Tibial artery (tissue), 4 donors: ENCODE measurements at regions not wholly inside any gene's neighbourhood (a gene's known extent, or its start where the extent isn't known, plus 50 kb on each side); places are given as distances from the start of the nearest gene placed in this dataset.

Experiments used
- DNase-seq, 2 donors: peaks; one replicate each; pipeline ENCODE4 v3.0.0-alpha.2; 2019
- H3K27ac ChIP-seq, 2 donors: fragments of 200-600 bp; sonication (generic) in 1 of 2; 1 replicate in 1 of 2; 2 replicates in 1 of 2; pipeline ENCODE4 v1.5.1; 2018 to 2019; ENCODE audit warnings: mild to moderate bottlenecking in 1 of 2
- H3K27me3 ChIP-seq, 2 donors: fragments of 200-600 bp; sonication (generic) in 1 of 2; one replicate each; pipeline versions ENCODE4 v1.5.1 to v1.6.0; 2016 to 2019
- H3K36me3 ChIP-seq, 3 donors: fragments of 200-600 bp; sonication (generic) in 2 of 3; one replicate each; pipeline ENCODE4 v1.5.1; 2016 to 2019; ENCODE audit warnings: mild to moderate bottlenecking in 2 of 3
- H3K4me1 ChIP-seq, 4 donors: fragments of 200-600 bp; sonication (generic) in 2 of 4; 1 replicate in 3 of 4; 2 replicates in 1 of 4; pipeline ENCODE4 v1.5.1; 2016 to 2019
- H3K4me3 ChIP-seq, 2 donors: fragments of 200-600 bp; sonication (generic) in 1 of 2; 1 replicate in 1 of 2; 2 replicates in 1 of 2; pipeline ENCODE4 v1.5.1; 2018 to 2019; ENCODE audit warnings: mild to moderate bottlenecking in 2 of 2
- H3K9me3 ChIP-seq, 3 donors: fragments of 200-600 bp; sonication (generic) in 1 of 3; one replicate each; pipeline ENCODE4 v1.5.1; 2016 to 2019
- intact Hi-C: fragments of 100-400 bp; cut with DNase I; formaldehyde crosslinking; loops from one replicate; pipeline ENCODE4 v1.15.0; 2023; ENCODE audit warnings: low total_unique reads
- TF ChIP-seq, protein P1 (sequence below), 2 experiments: fragments of 200-600 bp in 1 of 2; fragments of 450-650 bp in 1 of 2; IDR thresholded peaks; one replicate each; pipeline ENCODE4 v1.5.1; 2017 to 2019; ENCODE audit warnings: antibody characterized with exemption in 2 of 2, mild to moderate bottlenecking in 1 of 2, moderate library complexity in 1 of 2

DNA sequence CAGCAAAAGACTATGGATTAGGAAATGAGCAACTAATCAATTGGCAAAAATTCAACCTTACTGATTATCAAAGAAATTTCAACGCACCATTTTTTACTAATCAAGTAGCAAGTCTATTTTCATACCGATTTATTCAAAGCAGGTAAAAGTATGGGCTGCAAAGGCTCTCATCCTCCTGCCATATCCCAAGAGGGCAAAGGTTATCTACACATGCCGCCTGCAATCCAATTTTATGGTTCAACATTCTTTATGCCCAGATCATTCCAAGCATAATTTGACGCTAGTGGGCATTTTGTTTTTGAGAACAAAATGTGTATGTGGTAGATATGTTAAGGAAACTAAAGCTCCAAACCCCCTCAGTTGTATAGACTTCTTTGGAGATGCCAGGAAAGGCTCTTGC is 270.6 kb downstream of the MAF start:
- Histone ChIP-seq H3K9me3 (no peaks in the 10 kb centered on the region), H3K4me1 (no peaks in the 10 kb centered on the region), H3K4me3 (no peak overlapping the region), H3K36me3 (no peaks in the 10 kb centered on the region), H3K27ac (no peak overlapping the region), H3K27me3 (peaks cover 0 to 10% of the 10 kb centered on the region in 2 donors)
- TF ChIP-seq, protein P1, sequence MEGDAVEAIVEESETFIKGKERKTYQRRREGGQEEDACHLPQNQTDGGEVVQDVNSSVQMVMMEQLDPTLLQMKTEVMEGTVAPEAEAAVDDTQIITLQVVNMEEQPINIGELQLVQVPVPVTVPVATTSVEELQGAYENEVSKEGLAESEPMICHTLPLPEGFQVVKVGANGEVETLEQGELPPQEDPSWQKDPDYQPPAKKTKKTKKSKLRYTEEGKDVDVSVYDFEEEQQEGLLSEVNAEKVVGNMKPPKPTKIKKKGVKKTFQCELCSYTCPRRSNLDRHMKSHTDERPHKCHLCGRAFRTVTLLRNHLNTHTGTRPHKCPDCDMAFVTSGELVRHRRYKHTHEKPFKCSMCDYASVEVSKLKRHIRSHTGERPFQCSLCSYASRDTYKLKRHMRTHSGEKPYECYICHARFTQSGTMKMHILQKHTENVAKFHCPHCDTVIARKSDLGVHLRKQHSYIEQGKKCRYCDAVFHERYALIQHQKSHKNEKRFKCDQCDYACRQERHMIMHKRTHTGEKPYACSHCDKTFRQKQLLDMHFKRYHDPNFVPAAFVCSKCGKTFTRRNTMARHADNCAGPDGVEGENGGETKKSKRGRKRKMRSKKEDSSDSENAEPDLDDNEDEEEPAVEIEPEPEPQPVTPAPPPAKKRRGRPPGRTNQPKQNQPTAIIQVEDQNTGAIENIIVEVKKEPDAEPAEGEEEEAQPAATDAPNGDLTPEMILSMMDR (IDR thresholded peaks at IDR 0.05), result no peak
- DNase-seq, result no peak
- intact Hi-C loops, result no loop called here

DNA sequence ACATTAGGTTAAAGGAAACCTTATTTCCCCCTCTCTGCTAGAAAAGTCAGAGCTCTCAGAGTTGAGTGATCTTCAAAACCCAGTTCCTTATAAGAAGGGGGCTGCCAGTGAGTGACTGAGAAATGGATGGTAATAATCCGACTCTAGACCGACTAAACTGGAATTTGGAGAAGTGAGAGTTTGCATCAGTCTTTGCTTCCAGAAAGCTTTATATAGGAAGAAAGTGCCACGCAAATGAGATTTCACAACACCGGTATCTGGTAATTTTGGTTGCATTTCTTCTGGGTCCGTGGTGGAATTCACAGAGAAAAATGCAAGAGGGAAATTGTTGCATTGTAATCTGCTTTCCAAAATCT is 271.4 kb downstream of the MAF start:
- Histone ChIP-seq H3K4me3 (no peak overlapping the region), H3K9me3 (no peaks in the 10 kb centered on the region), H3K36me3 (no peaks in the 10 kb centered on the region), H3K4me1 (no peaks in the 10 kb centered on the region), H3K27ac (no peak overlapping the region), H3K27me3 (peaks cover 0 to 15% of the 10 kb centered on the region in 2 donors)
- intact Hi-C loops, result no loop called here
- TF ChIP-seq, protein P1 (IDR thresholded peaks at IDR 0.05), result no peak
- DNase-seq, result no peak

DNA sequence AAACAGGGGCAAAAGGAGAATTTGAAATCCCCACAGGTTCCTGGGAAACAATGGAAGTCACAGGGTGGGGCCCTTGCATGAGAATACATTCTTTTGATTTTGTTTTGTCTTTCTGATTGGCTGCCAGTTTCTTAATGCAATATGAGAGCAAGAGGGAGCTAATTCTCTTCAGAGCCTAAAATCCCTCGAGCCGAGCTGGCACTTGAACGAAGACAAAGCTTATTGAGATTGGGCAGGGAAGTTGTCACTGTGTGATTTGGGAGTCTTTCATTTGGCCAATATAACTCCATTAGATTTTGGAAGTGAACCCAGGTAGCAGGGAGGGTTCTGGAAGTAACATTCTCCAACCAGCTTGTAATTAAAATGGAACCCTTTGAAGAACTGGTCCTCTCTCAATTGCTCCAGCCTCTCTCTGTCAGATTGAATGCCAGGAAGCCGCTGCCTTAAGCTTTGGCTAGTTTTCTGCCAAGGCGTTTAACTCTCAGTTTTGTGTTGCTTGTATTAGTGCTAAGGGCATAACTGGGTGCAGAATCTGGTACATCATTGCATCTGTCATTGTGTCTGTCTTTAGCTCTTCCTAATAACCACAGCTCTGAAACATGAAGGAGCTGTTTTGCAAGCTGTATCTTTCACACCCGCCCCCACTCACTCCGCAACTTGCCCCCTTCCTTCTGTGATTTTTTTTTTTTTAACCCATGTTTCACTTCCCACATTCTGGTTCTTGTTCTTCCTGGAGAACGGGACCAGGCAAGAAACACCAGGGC is 272.0 kb downstream of the MAF start:
- Histone ChIP-seq H3K4me3 (no peak overlapping the region), H3K4me1 (no peaks in the 10 kb centered on the region), H3K9me3 (no peaks in the 10 kb centered on the region), H3K36me3 (no peaks in the 10 kb centered on the region), H3K27me3 (peaks cover 0 to 15% of the 10 kb centered on the region in 2 donors), H3K27ac (no peak overlapping the region)
- DNase-seq, result peak in 1 of 2 donors; percentile 25
- TF ChIP-seq, protein P1 (IDR thresholded peaks at IDR 0.05), result no peak
- intact Hi-C loops, result no loop called here

DNA sequence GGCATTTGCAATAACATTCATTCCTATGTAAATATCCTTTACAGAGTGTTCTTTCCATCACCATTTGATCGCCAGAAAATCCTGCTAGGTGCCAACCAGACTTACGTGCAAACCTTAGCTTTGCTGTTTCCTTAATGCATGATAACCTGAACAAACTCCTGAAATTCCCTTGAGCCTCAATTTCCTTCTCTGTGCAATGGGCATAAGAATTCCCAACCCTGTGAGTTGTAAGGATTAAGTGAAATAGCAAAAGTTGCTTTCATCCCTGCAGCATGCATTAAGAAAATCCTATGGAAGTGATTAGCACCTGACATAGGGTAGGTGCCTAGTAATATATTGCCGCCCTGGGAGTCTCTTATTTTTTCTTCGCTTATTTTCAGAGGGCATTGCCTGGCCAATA is 272.7 kb downstream of the MAF start:
- intact Hi-C loops, result no loop called here
- no peak overlapping the region for H3K27ac ChIP-seq

DNA sequence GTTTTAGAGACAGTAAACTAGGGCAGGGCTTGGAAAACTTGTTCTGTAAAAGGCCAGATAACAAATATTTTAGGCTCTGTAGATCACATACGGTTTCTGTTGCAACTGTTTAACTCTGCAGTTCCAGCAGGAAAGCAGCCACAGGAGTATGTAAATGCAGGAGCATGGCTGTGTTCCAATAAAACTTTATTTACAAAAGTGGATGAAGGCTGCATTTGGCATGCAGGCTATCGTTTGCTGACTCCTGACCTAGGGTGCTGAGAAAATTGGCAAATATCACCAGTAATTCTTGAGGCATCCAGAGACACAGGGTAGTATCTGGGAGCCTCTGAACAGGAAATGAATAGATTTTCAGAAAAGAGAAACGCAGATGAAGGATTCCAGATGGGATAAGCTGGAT is 274.0 kb downstream of the MAF start:
- TF ChIP-seq, protein P1 (IDR thresholded peaks at IDR 0.05), result no peak
- no peaks in the 10 kb centered on the region for H3K36me3 ChIP-seq
- H3K4me1 ChIP-seq, result no peaks in the 10 kb centered on the region
- no peak for DNase-seq
- peaks cover 0 to 23% of the 10 kb centered on the region in 2 donors for H3K27me3 ChIP-seq
- intact Hi-C loops, result no loop called here
- H3K9me3 ChIP-seq, result no peaks in the 10 kb centered on the region
- H3K4me3 ChIP-seq, result no peak overlapping the region
- no peak overlapping the region for H3K27ac ChIP-seq

More for the DNA sequence above, 272.7 kb downstream of the MAF start:
- Histone ChIP-seq H3K36me3 (no peaks in the 10 kb centered on the region), H3K4me3 (no peak overlapping the region), H3K27me3 (peaks cover 0 to 17% of the 10 kb centered on the region in 2 donors), H3K9me3 (no peaks in the 10 kb centered on the region), H3K4me1 (no peaks in the 10 kb centered on the region)
- TF ChIP-seq, protein P1 (IDR thresholded peaks at IDR 0.05), result no peak
- no peak for DNase-seq
